HUES64 (cell line): ENCODE measurements at regions not wholly inside any gene's neighbourhood (a gene's known extent, or its start where the extent isn't known, plus 50 kb on each side); places are given as distances from the start of the nearest gene placed in this dataset.
"Not testable (repeated sequence)": the region's sequence is repeated elsewhere in the genome, so short reads cannot be mapped to it uniquely, and the experiment has no call there.

ENCODE experiments used
- H3K27ac ChIP-seq: 2 replicates; pipeline ENCODE4 v1.7.0; 2013; ENCODE audit warnings: low read depth, low read length, inconsistent platforms
- H3K27me3 ChIP-seq: 2 replicates; pipeline ENCODE4 v1.6.1; 2013; ENCODE audit warnings: mild to moderate bottlenecking, low read length; ENCODE audit not compliant: insufficient read depth
- H3K36me3 ChIP-seq: 2 replicates; pipeline ENCODE4 v1.6.1; 2013; ENCODE audit warnings: mild to moderate bottlenecking, low read length; ENCODE audit not compliant: insufficient read depth
- H3K4me1 ChIP-seq: 2 replicates; pipeline ENCODE4 v1.6.1; 2013; ENCODE audit warnings: mild to moderate bottlenecking, low read length, moderate library complexity; ENCODE audit not compliant: insufficient read depth
- H3K4me3 ChIP-seq: 2 replicates; pipeline ENCODE4 v1.5.1; 2013; ENCODE audit warnings: mild to moderate bottlenecking, low read length, moderate library complexity
- H3K9ac ChIP-seq: 2 replicates; pipeline ENCODE4 v1.6.1; 2013; ENCODE audit warnings: mild to moderate bottlenecking, low read depth, low read length
- H3K9me3 ChIP-seq: 2 replicates; pipeline ENCODE4 v1.6.1; 2013; ENCODE audit warnings: low read depth, low read length; ENCODE audit not compliant: insufficient read depth
- WGBS: fragments of 150-250, 120-280 bp; methylation state at CpG from one replicate; pipeline ENCODE4 v1.1.7; 2013; ENCODE audit warnings: missing lambda C conversion rate; 5-methylcytosine and 5-hydroxymethylcytosine counted together

GRCh38 chr1:105072850-105073249, 1323.2 kb downstream of the AMY1C start:
- WGBS, result 90% methylated on average over 3 of the region's 3 CpGs
- H3K9me3 ChIP-seq, result no peaks in the 10 kb centered on the region
- no peaks in the 10 kb centered on the region for H3K27me3 ChIP-seq
- no peaks in the 10 kb centered on the region for H3K4me1 ChIP-seq
- H3K4me3 ChIP-seq, result no peak overlapping the region
- no peaks in the 10 kb centered on the region for H3K36me3 ChIP-seq
- H3K27ac ChIP-seq, result no peak overlapping the region
- no peak overlapping the region for H3K9ac ChIP-seq

- no peaks in the 10 kb centered on the region for H3K36me3 ChIP-seq
- no peak overlapping the region for H3K4me3 ChIP-seq
- H3K27me3 ChIP-seq, result no peaks in the 10 kb centered on the region
- H3K9me3 ChIP-seq, result no peaks in the 10 kb centered on the region
- H3K27ac ChIP-seq, result no peak overlapping the region
- H3K4me1 ChIP-seq, result no peaks in the 10 kb centered on the region
- no peak overlapping the region for H3K9ac ChIP-seq
Measured at GRCh38 chr1:105073660-105074059, 1324.0 kb downstream of the AMY1C start.

DNA sequence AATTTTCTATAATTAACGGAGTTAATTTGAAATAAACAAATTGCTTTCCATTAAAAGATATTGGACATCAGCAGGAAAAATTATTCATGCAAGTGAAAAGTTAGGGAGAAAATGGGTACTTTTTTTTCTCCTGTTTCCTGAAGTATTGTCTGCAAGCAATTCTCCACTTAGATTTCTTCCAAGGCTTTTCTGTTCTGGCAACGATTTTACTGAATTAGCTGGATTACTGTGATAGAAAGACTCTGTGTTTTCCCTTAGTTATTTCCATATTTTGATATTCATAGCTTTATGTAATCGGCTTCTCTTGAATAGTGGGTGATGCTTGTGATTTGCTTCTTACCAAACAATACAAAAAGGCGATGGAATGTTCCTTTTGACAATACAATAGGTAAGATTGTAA, 1333.9 kb downstream of the AMY1C start:
- H3K27ac ChIP-seq, result no peak overlapping the region
- H3K36me3 ChIP-seq, result no peaks in the 10 kb centered on the region
- no peaks in the 10 kb centered on the region for H3K4me1 ChIP-seq
- no peaks in the 10 kb centered on the region for H3K9me3 ChIP-seq
- H3K4me3 ChIP-seq, result no peak overlapping the region
- H3K9ac ChIP-seq, result no peak overlapping the region
- no peaks in the 10 kb centered on the region for H3K27me3 ChIP-seq
- 93% methylated on average over 2 of the region's 4 CpGs for WGBS

DNA sequence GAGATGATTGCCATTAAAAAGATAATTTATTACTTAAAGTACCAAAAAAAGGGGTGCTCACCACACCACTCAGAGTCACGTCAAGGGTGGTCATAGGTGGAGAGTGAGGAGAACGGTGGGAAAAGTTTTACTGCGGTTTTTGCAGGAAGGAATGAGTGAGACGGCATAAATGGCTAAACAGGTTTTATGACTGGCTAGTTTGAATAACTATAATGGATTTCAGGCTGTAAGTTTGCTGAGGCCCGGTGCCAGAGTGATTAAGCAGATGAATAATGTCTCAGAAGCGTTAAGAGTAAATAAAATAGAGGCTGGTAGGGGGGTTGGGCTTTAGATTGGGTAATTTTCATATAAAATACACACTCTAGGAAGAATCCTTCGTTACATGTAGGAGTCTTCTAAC, 1337.8 kb downstream of the AMY1C start:
- H3K36me3 ChIP-seq, result no peaks in the 10 kb centered on the region
- 94% methylated on average over 7 of the region's 7 CpGs for WGBS
- H3K4me3 ChIP-seq, result no peak overlapping the region
- no peak overlapping the region for H3K27ac ChIP-seq
- no peaks in the 10 kb centered on the region for H3K27me3 ChIP-seq
- peaks cover 10% of the 10 kb centered on the region for H3K4me1 ChIP-seq
- no peaks in the 10 kb centered on the region for H3K9me3 ChIP-seq
- no peak overlapping the region for H3K9ac ChIP-seq

GRCh38 chr1:105088166-105088565, 1338.5 kb downstream of the AMY1C start:
- Histone ChIP-seq H3K27ac (no peak overlapping the region), H3K4me1 (peaks cover 10% of the 10 kb centered on the region), H3K36me3 (no peaks in the 10 kb centered on the region), H3K9ac (no peak overlapping the region), H3K9me3 (no peaks in the 10 kb centered on the region), H3K27me3 (no peaks in the 10 kb centered on the region), H3K4me3 (no peak overlapping the region)
- 95% methylated on average over 1 of the region's 1 CpG for WGBS

GRCh38 chr1:105093893-105094292, 1344.2 kb downstream of the AMY1C start:
- not testable (repeated sequence) for H3K27ac ChIP-seq, H3K4me3 ChIP-seq, H3K9me3 ChIP-seq, H3K27me3 ChIP-seq, H3K9ac ChIP-seq, H3K36me3 ChIP-seq
- H3K4me1 ChIP-seq, result peaks cover 10% of the 10 kb centered on the region
- 90% methylated on average over 1 of the region's 1 CpG for WGBS

GRCh38 chr1:105100102-105100501, 1350.4 kb downstream of the AMY1C start:
- Histone ChIP-seq H3K9me3 (no peaks in the 10 kb centered on the region), H3K9ac (no peak overlapping the region), H3K27me3 (no peaks in the 10 kb centered on the region), H3K27ac (no peak overlapping the region), H3K4me1 (peaks cover 21% of the 10 kb centered on the region; the same call in 1 of the 2 replicates), H3K4me3 (no peak overlapping the region), H3K36me3 (no peaks in the 10 kb centered on the region)
- no CpG with 5 or more reads among the region's 1 CpG for WGBS

GRCh38 chr1:105101261-105101660, 1351.6 kb downstream of the AMY1C start:
- no peaks in the 10 kb centered on the region for H3K36me3 ChIP-seq
- H3K9ac ChIP-seq, result no peak overlapping the region
- H3K27me3 ChIP-seq, result no peaks in the 10 kb centered on the region
- no peak overlapping the region for H3K27ac ChIP-seq
- no peak overlapping the region for H3K4me3 ChIP-seq
- 68% methylated on average over 3 of the region's 3 CpGs for WGBS
- no peaks in the 10 kb centered on the region for H3K9me3 ChIP-seq
- H3K4me1 ChIP-seq, result peaks cover 21% of the 10 kb centered on the region; the same call in 1 of the 2 replicates

DNA sequence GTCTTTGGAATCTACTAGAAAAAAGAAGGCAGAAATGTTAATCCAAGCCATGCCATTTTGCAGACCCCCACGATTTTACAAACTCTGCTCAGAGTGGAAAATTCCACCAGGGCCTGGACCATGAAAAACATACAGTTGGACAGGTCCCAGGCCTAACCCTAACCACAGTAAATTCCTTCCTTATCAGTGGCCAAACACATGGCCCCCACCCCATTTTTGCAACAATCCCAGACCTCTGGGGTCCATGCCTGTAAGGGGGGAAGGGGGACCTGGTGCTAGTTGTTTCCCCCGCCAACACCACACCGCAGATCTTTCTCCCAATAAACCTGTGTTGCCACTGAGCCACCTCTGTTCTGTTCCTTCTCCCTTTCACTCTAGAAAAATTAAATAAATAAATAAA, 1352.7 kb downstream of the AMY1C start:
- Histone ChIP-seq H3K4me3 (no peak overlapping the region), H3K36me3 (no peaks in the 10 kb centered on the region), H3K27ac (no peak overlapping the region), H3K9ac (no peak overlapping the region), H3K27me3 (no peaks in the 10 kb centered on the region), H3K9me3 (no peaks in the 10 kb centered on the region), H3K4me1 (peaks cover 21% of the 10 kb centered on the region; the same call in 1 of the 2 replicates)
- 90% methylated on average over 1 of the region's 3 CpGs for WGBS

- no peaks in the 10 kb centered on the region for H3K27me3 ChIP-seq
- H3K9ac ChIP-seq, result no peak overlapping the region
- no peak overlapping the region for H3K27ac ChIP-seq
- H3K36me3 ChIP-seq, result no peaks in the 10 kb centered on the region
- 100% methylated on average over 1 of the region's 2 CpGs for WGBS
- H3K4me1 ChIP-seq, result no peaks in the 10 kb centered on the region
- no peak overlapping the region for H3K4me3 ChIP-seq
- no peaks in the 10 kb centered on the region for H3K9me3 ChIP-seq
Measured at GRCh38 chr1:105122041-105122440, 1372.3 kb downstream of the AMY1C start.

GRCh38 chr1:105137543-105138457, 1388.1 kb downstream of the AMY1C start:
- H3K4me3 ChIP-seq, result no peak overlapping the region
- no peak overlapping the region for H3K9ac ChIP-seq
- H3K4me1 ChIP-seq, result no peaks in the 10 kb centered on the region
- no peak overlapping the region for H3K27ac ChIP-seq
- no peaks in the 10 kb centered on the region for H3K27me3 ChIP-seq
- H3K9me3 ChIP-seq, result no peaks in the 10 kb centered on the region
- H3K36me3 ChIP-seq, result no peaks in the 10 kb centered on the region
- whole genome bisulfite sequencing, result 71% methylated on average over 14 of the region's 14 CpGs
